HepG2 (cell line): ENCODE measurements at regions not wholly inside any gene's neighbourhood (a gene's known extent, or its start where the extent isn't known, plus 50 kb on each side); places are given as distances from the start of the nearest gene placed in this dataset.

Experiments
- BCL6 ChIP-seq: IDR thresholded peaks from 2 replicates; pipeline ENCODE4 v1.6.1; 2016; ENCODE audit warnings: missing genetic modification reagents, missing compliant biosample characterization
- E2F1 ChIP-seq: sonication (generic); formaldehyde crosslinking; IDR thresholded peaks from 2 replicates; pipeline ENCODE4 v1.5.0; 2020; ENCODE audit warnings: missing genetic modification reagents
- FOXP1 ChIP-seq, 2 experiments: fragments of 450-650 bp in 1 of 2; IDR thresholded peaks; 2 replicates each; pipeline ENCODE4 v1.6.1; 2017 to 2018; ENCODE audit warnings: antibody characterized with exemption in 1 of 2
- MBNL3 ChIP-seq: fragments of 250-450 bp; sonication (Bioruptor Pico); conservative IDR thresholded peaks from 2 replicates; pipeline ENCODE4 v1.8.0; 2022; ENCODE audit warnings: mild to moderate bottlenecking, inconsistent platforms
- MXD4 ChIP-seq: IDR thresholded peaks from 2 replicates; pipeline ENCODE4 v1.6.1; 2016; ENCODE audit warnings: mild to moderate bottlenecking, missing biosample characterization, missing genetic modification reagents
- MZF1 ChIP-seq: sonication (generic); formaldehyde crosslinking; IDR thresholded peaks from 2 replicates; pipeline ENCODE4 v1.8.1; 2023; ENCODE audit warnings: mild to moderate bottlenecking, missing genetic modification reagents, borderline replicate concordance
- RXRA ChIP-seq: sonication (generic); formaldehyde crosslinking; IDR thresholded peaks from 2 replicates; pipeline ENCODE4 v1.5.1; 2020; ENCODE audit warnings: missing genetic modification reagents
- SMARCE1 ChIP-seq: fragments of 450-650 bp; IDR thresholded peaks from 2 replicates; pipeline ENCODE4 v1.6.1; 2017; ENCODE audit warnings: borderline replicate concordance
- SP5 ChIP-seq: IDR thresholded peaks from 2 replicates; pipeline ENCODE4 v1.6.1; 2016; ENCODE audit warnings: low read depth, borderline replicate concordance
- ZNF143 ChIP-seq: sonication (generic); formaldehyde crosslinking; IDR thresholded peaks from 2 replicates; pipeline ENCODE4 v1.4.0; 2020; ENCODE audit warnings: missing genetic modification reagents
- ZNF180 ChIP-seq: sonication (generic); formaldehyde crosslinking; IDR thresholded peaks from 2 replicates; pipeline ENCODE4 v1.4.0; 2020; ENCODE audit warnings: low read depth, missing genetic modification reagents, borderline replicate concordance
- ZNF296 ChIP-seq: sonication (generic); formaldehyde crosslinking; conservative IDR thresholded peaks from 2 replicates; pipeline ENCODE4 v1.5.0; 2020; ENCODE audit warnings: mild to moderate bottlenecking, missing genetic modification reagents
- ZNF337 ChIP-seq: sonication (generic); formaldehyde crosslinking; IDR thresholded peaks from 2 replicates; pipeline ENCODE4 v1.5.1; 2020; ENCODE audit warnings: missing genetic modification reagents, low read depth, mild to moderate bottlenecking, borderline replicate concordance
- ZNF367 ChIP-seq: sonication (generic); formaldehyde crosslinking; IDR thresholded peaks from 2 replicates; pipeline ENCODE4 v1.4.0; 2020; ENCODE audit warnings: missing genetic modification reagents, borderline replicate concordance
- ZNF468 ChIP-seq: sonication (generic); formaldehyde crosslinking; IDR thresholded peaks from 2 replicates; pipeline ENCODE4 v1.8.0; 2022; ENCODE audit warnings: mild to moderate bottlenecking, moderate library complexity, missing genetic modification reagents
- ZNF484 ChIP-seq: sonication (generic); formaldehyde crosslinking; IDR thresholded peaks from 2 replicates; pipeline ENCODE4 v1.5.1; 2020; ENCODE audit warnings: mild to moderate bottlenecking, low read depth, missing genetic modification reagents, borderline replicate concordance
- ZNF570 ChIP-seq: sonication (generic); formaldehyde crosslinking; IDR thresholded peaks from 2 replicates; pipeline ENCODE4 v1.4.0; 2020; ENCODE audit warnings: mild to moderate bottlenecking, missing genetic modification reagents, borderline replicate concordance
- ZNF772 ChIP-seq: sonication (generic); formaldehyde crosslinking; IDR thresholded peaks from 2 replicates; pipeline ENCODE4 v1.5.0; 2020; ENCODE audit warnings: mild to moderate bottlenecking, missing genetic modification reagents
- TF ChIP-seq, protein P1 (sequence below): sonication (generic); formaldehyde crosslinking; IDR thresholded peaks from 2 replicates; pipeline ENCODE4 v1.4.0; 2020; ENCODE audit warnings: missing genetic modification reagents
- TF ChIP-seq, protein P2 (sequence below): IDR thresholded peaks from 2 replicates; pipeline ENCODE4 v1.6.1; 2018; ENCODE audit warnings: missing genetic modification reagents, mild to moderate bottlenecking, missing compliant biosample characterization
- TF ChIP-seq, protein P3 (sequence below): IDR thresholded peaks from 2 replicates; pipeline ENCODE4 v1.6.1; 2018; ENCODE audit warnings: missing genetic modification reagents
- TF ChIP-seq, protein P4 (sequence below), 2 experiments: sonication (generic) in 1 of 2; formaldehyde crosslinking in 1 of 2; IDR thresholded peaks; 2 replicates each; pipeline versions ENCODE4 v1.4.0 to v1.6.1; 2018 to 2020; ENCODE audit warnings: missing genetic modification reagents in 2 of 2, borderline replicate concordance in 1 of 2, low read depth in 1 of 2, mild to moderate bottlenecking in 1 of 2, missing biosample characterization in 1 of 2

- TF ChIP-seq ZNF570 (CRISPR knock-in tag) (no peak), MZF1 (no peak), E2F1 (no peak), RXRA (no peak), ZNF337 (CRISPR knock-in tag) (no peak), ZNF484 (CRISPR knock-in tag) (no peak), ZNF367 (CRISPR knock-in tag) (no peak), BCL6 (CRISPR knock-in tag) (no peak), ZNF296 (no peak), ZNF468 (CRISPR knock-in tag) (no peak), MXD4 (CRISPR knock-in tag) (no peak), ZNF143 (CRISPR knock-in tag) (no peak), FOXP1 (IDR thresholded peaks at IDR 0.05) (0 out of 2 replicates have a peak, but pooled peaks have one; percentile 45), FOXP1 (CRISPR knock-in tag; IDR thresholded peaks at IDR 0.05) (peak; percentile 79), SP5 (CRISPR knock-in tag) (no peak), SMARCE1 (no peak), ZNF180 (CRISPR knock-in tag) (no peak), MBNL3 (CRISPR knock-in tag) (no peak), ZNF772 (CRISPR knock-in tag) (no peak)
- TF ChIP-seq, protein P1, sequence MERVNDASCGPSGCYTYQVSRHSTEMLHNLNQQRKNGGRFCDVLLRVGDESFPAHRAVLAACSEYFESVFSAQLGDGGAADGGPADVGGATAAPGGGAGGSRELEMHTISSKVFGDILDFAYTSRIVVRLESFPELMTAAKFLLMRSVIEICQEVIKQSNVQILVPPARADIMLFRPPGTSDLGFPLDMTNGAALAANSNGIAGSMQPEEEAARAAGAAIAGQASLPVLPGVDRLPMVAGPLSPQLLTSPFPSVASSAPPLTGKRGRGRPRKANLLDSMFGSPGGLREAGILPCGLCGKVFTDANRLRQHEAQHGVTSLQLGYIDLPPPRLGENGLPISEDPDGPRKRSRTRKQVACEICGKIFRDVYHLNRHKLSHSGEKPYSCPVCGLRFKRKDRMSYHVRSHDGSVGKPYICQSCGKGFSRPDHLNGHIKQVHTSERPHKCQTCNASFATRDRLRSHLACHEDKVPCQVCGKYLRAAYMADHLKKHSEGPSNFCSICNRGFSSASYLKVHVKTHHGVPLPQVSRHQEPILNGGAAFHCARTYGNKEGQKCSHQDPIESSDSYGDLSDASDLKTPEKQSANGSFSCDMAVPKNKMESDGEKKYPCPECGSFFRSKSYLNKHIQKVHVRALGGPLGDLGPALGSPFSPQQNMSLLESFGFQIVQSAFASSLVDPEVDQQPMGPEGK: 0 out of 2 replicates have a peak, but pooled peaks have one; percentile 24
- TF ChIP-seq, protein P2, sequence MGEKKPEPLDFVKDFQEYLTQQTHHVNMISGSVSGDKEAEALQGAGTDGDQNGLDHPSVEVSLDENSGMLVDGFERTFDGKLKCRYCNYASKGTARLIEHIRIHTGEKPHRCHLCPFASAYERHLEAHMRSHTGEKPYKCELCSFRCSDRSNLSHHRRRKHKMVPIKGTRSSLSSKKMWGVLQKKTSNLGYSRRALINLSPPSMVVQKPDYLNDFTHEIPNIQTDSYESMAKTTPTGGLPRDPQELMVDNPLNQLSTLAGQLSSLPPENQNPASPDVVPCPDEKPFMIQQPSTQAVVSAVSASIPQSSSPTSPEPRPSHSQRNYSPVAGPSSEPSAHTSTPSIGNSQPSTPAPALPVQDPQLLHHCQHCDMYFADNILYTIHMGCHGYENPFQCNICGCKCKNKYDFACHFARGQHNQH (CRISPR knock-in tag): no peak
- TF ChIP-seq, protein P3, sequence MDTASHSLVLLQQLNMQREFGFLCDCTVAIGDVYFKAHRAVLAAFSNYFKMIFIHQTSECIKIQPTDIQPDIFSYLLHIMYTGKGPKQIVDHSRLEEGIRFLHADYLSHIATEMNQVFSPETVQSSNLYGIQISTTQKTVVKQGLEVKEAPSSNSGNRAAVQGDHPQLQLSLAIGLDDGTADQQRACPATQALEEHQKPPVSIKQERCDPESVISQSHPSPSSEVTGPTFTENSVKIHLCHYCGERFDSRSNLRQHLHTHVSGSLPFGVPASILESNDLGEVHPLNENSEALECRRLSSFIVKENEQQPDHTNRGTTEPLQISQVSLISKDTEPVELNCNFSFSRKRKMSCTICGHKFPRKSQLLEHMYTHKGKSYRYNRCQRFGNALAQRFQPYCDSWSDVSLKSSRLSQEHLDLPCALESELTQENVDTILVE (CRISPR knock-in tag): no peak
- TF ChIP-seq, protein P4, sequence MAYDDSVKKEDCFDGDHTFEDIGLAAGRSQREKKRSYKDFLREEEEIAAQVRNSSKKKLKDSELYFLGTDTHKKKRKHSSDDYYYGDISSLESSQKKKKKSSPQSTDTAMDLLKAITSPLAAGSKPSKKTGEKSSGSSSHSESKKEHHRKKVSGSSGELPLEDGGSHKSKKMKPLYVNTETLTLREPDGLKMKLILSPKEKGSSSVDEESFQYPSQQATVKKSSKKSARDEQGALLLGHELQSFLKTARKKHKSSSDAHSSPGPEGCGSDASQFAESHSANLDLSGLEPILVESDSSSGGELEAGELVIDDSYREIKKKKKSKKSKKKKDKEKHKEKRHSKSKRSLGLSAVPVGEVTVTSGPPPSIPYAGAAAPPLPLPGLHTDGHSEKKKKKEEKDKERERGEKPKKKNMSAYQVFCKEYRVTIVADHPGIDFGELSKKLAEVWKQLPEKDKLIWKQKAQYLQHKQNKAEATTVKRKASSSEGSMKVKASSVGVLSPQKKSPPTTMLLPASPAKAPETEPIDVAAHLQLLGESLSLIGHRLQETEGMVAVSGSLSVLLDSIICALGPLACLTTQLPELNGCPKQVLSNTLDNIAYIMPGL (CRISPR knock-in tag; IDR thresholded peaks at IDR 0.05; ENCODE audit: borderline replicate concordance in 1 of 2, low read depth in 1 of 2): no peak
Measured at GRCh38 chr2:160932960-160933359, 227.3 kb upstream of the TANK start (continued).
